HEK293 (cell line): ENCODE measurements at regions not wholly inside any gene's neighbourhood (a gene's known extent, or its start where the extent isn't known, plus 50 kb on each side); places are given as distances from the start of the nearest gene placed in this dataset.

Experiments
- CTCF ChIA-PET: fragments of 350-600 bp; formaldehyde crosslinking; extraction: SDS; loops from one replicate; lab custom pipeline; 2021; ENCODE audit warnings: antibody characterized with exemption; lab: Yijun Ruan, JAX
- POLR2A ChIA-PET: fragments of 300-600 bp; formaldehyde crosslinking; extraction: SDS; loops from one replicate; lab custom pipeline; 2020; ENCODE audit warnings: antibody characterized with exemption, inconsistent platforms; lab: Yijun Ruan, JAX
- H3K27ac ChIP-seq: fragments of 200-500 bp; sonication (Bioruptor generic); 2 replicates; pipeline ENCODE4 v1.5.1; 2014; ENCODE audit warnings: low read depth, low read length, control low read depth, inconsistent platforms; ENCODE audit errors: extremely low read depth
- H3K36me3 ChIP-seq, 2 experiments: fragments of 200-500 bp in 1 of 2; sonication (Bioruptor generic) in 1 of 2; 1 replicate in 1 of 2; 2 replicates in 1 of 2; pipeline ENCODE4 v1.5.1; 2014 to 2017; ENCODE audit warnings: inconsistent platforms in 2 of 2, low read length in 2 of 2; ENCODE audit not compliant: control insufficient read depth in 2 of 2, insufficient read depth in 1 of 2
- H3K4me1 ChIP-seq: fragments of 200-500 bp; sonication (Bioruptor generic); 2 replicates; pipeline ENCODE4 v1.5.1; 2014; ENCODE audit warnings: mild to moderate bottlenecking, low read length, inconsistent platforms; ENCODE audit not compliant: control insufficient read depth, insufficient read depth
- H3K4me3 ChIP-seq: 2 replicates; pipeline ENCODE4 v1.5.1; 2011; ENCODE audit warnings: low read depth, mild to moderate bottlenecking, control low read depth, low read length, moderate library complexity
- H3K9me3 ChIP-seq: fragments of 200-500 bp; sonication (Bioruptor generic); 2 replicates; pipeline ENCODE4 v1.5.1; 2014; ENCODE audit warnings: low read depth, low read length, inconsistent platforms; ENCODE audit not compliant: control insufficient read depth, insufficient read depth
- BCL6B ChIP-seq: fragments of 450-650 bp; formaldehyde crosslinking; IDR thresholded peaks from 2 replicates; pipeline ENCODE4 v1.5.1; 2017; ENCODE audit warnings: missing biosample characterization, missing genetic modification characterization
- CTCF ChIP-seq: fragments of 450-650 bp; formaldehyde crosslinking; IDR thresholded peaks from 2 replicates; pipeline ENCODE4 v1.5.1; 2016; ENCODE audit warnings: missing biosample characterization, missing genetic modification characterization
- RBAK ChIP-seq: fragments of 450-650 bp; formaldehyde crosslinking; IDR thresholded peaks from 2 replicates; pipeline ENCODE4 v1.5.1; 2016; ENCODE audit warnings: missing biosample characterization, missing genetic modification characterization
- SALL2 ChIP-seq: fragments of 450-650 bp; formaldehyde crosslinking; IDR thresholded peaks from 2 replicates; pipeline ENCODE4 v1.5.0; 2017; ENCODE audit warnings: missing biosample characterization, mild to moderate bottlenecking, missing genetic modification characterization, borderline replicate concordance
- SCRT2 ChIP-seq: fragments of 450-650 bp; formaldehyde crosslinking; IDR thresholded peaks from 2 replicates; pipeline ENCODE4 v1.5.1; 2016; ENCODE audit warnings: missing biosample characterization, missing genetic modification characterization
- SP3 ChIP-seq: fragments of 450-650 bp; formaldehyde crosslinking; IDR thresholded peaks from 2 replicates; pipeline ENCODE4 v1.5.1; 2016; ENCODE audit warnings: missing biosample characterization, missing genetic modification characterization
- ZBTB7A ChIP-seq: fragments of 450-650 bp; formaldehyde crosslinking; IDR thresholded peaks from 2 replicates; pipeline ENCODE4 v1.5.1; 2016; ENCODE audit warnings: low read depth, missing biosample characterization, missing genetic modification characterization
- ZEB2 ChIP-seq: fragments of 450-650 bp; formaldehyde crosslinking; IDR thresholded peaks from 2 replicates; pipeline ENCODE4 v1.5.1; 2016; ENCODE audit warnings: missing biosample characterization, missing genetic modification characterization
- ZNF133 ChIP-seq: fragments of 450-650 bp; formaldehyde crosslinking; IDR thresholded peaks from 2 replicates; pipeline ENCODE4 v1.5.1; 2016; ENCODE audit warnings: missing biosample characterization, missing genetic modification characterization
- ZNF140 ChIP-seq: fragments of 450-650 bp; formaldehyde crosslinking; IDR thresholded peaks from 2 replicates; pipeline ENCODE4 v1.5.1; 2016; ENCODE audit warnings: missing biosample characterization, missing genetic modification characterization
- ZNF16 ChIP-seq: fragments of 450-650 bp; formaldehyde crosslinking; IDR thresholded peaks from 2 replicates; pipeline ENCODE4 v1.5.1; 2016; ENCODE audit warnings: low read depth, missing biosample characterization, missing genetic modification characterization
- ZNF366 ChIP-seq: fragments of 450-650 bp; formaldehyde crosslinking; conservative IDR thresholded peaks from 2 replicates; pipeline ENCODE4 v1.5.1; 2016; ENCODE audit warnings: missing biosample characterization, missing genetic modification characterization
- ZNF404 ChIP-seq: fragments of 450-650 bp; formaldehyde crosslinking; IDR thresholded peaks from 2 replicates; pipeline ENCODE4 v1.5.1; 2017; ENCODE audit warnings: missing biosample characterization, missing genetic modification characterization
- ZNF426 ChIP-seq: fragments of 450-650 bp; formaldehyde crosslinking; IDR thresholded peaks from 2 replicates; pipeline ENCODE4 v1.5.1; 2017; ENCODE audit warnings: missing biosample characterization, missing genetic modification characterization, mild to moderate bottlenecking, inconsistent platforms, moderate library complexity
- ZNF488 ChIP-seq: fragments of 450-650 bp; formaldehyde crosslinking; IDR thresholded peaks from 2 replicates; pipeline ENCODE4 v1.5.1; 2016; ENCODE audit warnings: missing biosample characterization, missing genetic modification characterization
- ZNF571 ChIP-seq: fragments of 450-650 bp; formaldehyde crosslinking; IDR thresholded peaks from 2 replicates; pipeline ENCODE4 v1.5.0; 2017; ENCODE audit warnings: missing biosample characterization, missing genetic modification characterization
- ZNF596 ChIP-seq: fragments of 450-650 bp; IDR thresholded peaks from 2 replicates; pipeline ENCODE4 v1.5.0; 2018; ENCODE audit warnings: missing biosample characterization, mild to moderate bottlenecking, missing genetic modification characterization, moderate library complexity
- ZNF621 ChIP-seq: fragments of 450-650 bp; formaldehyde crosslinking; IDR thresholded peaks from 2 replicates; pipeline ENCODE4 v1.5.1; 2017; ENCODE audit warnings: missing biosample characterization, missing genetic modification characterization
- ZNF645 ChIP-seq: fragments of 450-650 bp; formaldehyde crosslinking; IDR thresholded peaks from 2 replicates; pipeline ENCODE4; 2016; ENCODE audit warnings: missing biosample characterization, missing genetic modification characterization
- ZNF677 ChIP-seq: fragments of 450-650 bp; IDR thresholded peaks from 2 replicates; pipeline ENCODE4 v1.5.0; 2018; ENCODE audit warnings: missing biosample characterization, mild to moderate bottlenecking, missing genetic modification characterization, moderate library complexity
- ZNF707 ChIP-seq: fragments of 450-650 bp; formaldehyde crosslinking; IDR thresholded peaks from 2 replicates; pipeline ENCODE4 v1.5.1; 2016; ENCODE audit warnings: missing biosample characterization, missing genetic modification characterization
- ZNF785 ChIP-seq: fragments of 450-650 bp; formaldehyde crosslinking; IDR thresholded peaks from 2 replicates; pipeline ENCODE4 v1.5.1; 2016; ENCODE audit warnings: missing biosample characterization, missing genetic modification characterization
- TF ChIP-seq, protein P1 (sequence below): fragments of 450-650 bp; formaldehyde crosslinking; IDR thresholded peaks from 2 replicates; pipeline ENCODE4 v1.5.1; 2016; ENCODE audit warnings: missing biosample characterization, missing genetic modification characterization

DNA sequence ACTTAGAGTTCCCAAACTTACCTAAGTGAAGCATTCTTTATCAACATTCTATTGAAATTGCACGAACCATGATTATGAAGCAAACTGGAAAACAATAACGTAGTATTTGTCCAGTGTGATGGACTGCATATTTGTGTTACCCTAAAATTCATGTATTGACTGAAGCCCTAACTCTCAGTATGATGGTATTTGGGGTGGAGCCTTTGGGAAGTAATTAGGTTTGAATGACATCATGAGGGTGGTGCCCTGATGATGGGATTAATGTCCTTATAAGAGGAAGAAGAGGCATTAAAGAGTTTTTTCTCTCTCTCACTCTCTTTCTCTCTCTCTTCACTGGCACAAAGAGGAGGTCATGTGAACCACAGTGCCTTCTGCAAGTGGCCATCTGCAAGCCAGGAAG is 365.4 kb upstream of the PTGER4 start:
- ChIA-PET CTCF (no interaction called here), POLR2A (no interaction called here)
- H3K9me3 ChIP-seq: no peaks in the 10 kb centered on the region
- no peaks in the 10 kb centered on the region for H3K36me3 ChIP-seq
- no peak overlapping the region for H3K4me3 ChIP-seq
- no peak for TF ChIP-seq RBAK (tag by site-specific recombination)
- no peak for TF ChIP-seq ZNF596
- TF ChIP-seq, protein P1, sequence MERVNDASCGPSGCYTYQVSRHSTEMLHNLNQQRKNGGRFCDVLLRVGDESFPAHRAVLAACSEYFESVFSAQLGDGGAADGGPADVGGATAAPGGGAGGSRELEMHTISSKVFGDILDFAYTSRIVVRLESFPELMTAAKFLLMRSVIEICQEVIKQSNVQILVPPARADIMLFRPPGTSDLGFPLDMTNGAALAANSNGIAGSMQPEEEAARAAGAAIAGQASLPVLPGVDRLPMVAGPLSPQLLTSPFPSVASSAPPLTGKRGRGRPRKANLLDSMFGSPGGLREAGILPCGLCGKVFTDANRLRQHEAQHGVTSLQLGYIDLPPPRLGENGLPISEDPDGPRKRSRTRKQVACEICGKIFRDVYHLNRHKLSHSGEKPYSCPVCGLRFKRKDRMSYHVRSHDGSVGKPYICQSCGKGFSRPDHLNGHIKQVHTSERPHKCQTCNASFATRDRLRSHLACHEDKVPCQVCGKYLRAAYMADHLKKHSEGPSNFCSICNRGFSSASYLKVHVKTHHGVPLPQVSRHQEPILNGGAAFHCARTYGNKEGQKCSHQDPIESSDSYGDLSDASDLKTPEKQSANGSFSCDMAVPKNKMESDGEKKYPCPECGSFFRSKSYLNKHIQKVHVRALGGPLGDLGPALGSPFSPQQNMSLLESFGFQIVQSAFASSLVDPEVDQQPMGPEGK (tag by site-specific recombination): no peak
- no peak for TF ChIP-seq ZNF645 (tag by site-specific recombination)
- no peak for TF ChIP-seq SALL2
- TF ChIP-seq ZNF133: no peak
- no peaks in the 10 kb centered on the region for H3K4me1 ChIP-seq
- no peak overlapping the region for H3K27ac ChIP-seq

DNA sequence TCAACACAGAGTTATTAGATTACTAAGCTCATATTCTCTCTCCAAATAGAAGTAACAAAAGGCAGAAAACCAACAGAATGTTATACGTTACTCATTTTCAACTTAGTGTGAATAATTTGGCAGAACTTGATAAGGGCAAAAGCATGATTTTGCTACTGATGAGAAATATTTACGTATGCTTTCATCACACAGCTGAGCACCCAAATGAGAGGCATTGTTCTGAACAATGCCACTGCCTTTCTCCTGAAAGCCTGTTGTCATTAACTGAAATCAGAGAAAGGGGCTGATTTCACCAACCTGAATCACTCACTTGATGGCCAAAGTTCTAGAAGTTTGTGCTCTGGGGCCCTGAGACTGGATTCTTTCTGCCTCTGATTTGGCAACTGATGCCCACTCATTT is 367.5 kb upstream of the PTGER4 start:
- Histone ChIP-seq H3K4me3 (no peak overlapping the region), H3K9me3 (no peaks in the 10 kb centered on the region), H3K36me3 (no peaks in the 10 kb centered on the region), H3K27ac (no peak overlapping the region), H3K4me1 (no peaks in the 10 kb centered on the region)
- POLR2A ChIA-PET: no interaction called here
- TF ChIP-seq ZEB2 (tag by site-specific recombination) (no peak), CTCF (no peak), ZNF785 (no peak), BCL6B (tag by site-specific recombination) (no peak), ZNF571 (tag by site-specific recombination) (no peak), ZNF488 (tag by site-specific recombination) (no peak), ZBTB7A (tag by site-specific recombination) (no peak)
- CTCF ChIA-PET: no interaction called here

- CTCF ChIA-PET: interaction anchor here (1.6 kb wide), 1 partner anchor 9 kb away, joined by 4 read pairs; no protein-coding TSS in a partner anchor
- POLR2A ChIA-PET: no interaction called here
- no peaks in the 10 kb centered on the region for H3K4me1 ChIP-seq
- no peaks in the 10 kb centered on the region for H3K36me3 ChIP-seq
- H3K27ac ChIP-seq: no peak overlapping the region
- H3K4me3 ChIP-seq: no peak overlapping the region
- no peaks in the 10 kb centered on the region for H3K9me3 ChIP-seq
- TF ChIP-seq ZNF16 (tag by site-specific recombination): no peak
- TF ChIP-seq ZNF404 (tag by site-specific recombination): no peak
- TF ChIP-seq CTCF: no peak
- no peak for TF ChIP-seq SP3
- no peak for TF ChIP-seq ZNF621 (tag by site-specific recombination)
- TF ChIP-seq ZNF366 (tag by site-specific recombination): no peak
- no peak for TF ChIP-seq ZNF645 (tag by site-specific recombination)
- no peak for TF ChIP-seq ZNF426 (tag by site-specific recombination)
- no peak for TF ChIP-seq ZNF140 (tag by site-specific recombination)
- no peak for TF ChIP-seq SCRT2 (tag by site-specific recombination)
- no peak for TF ChIP-seq ZNF677 (tag by site-specific recombination)
- no peak for TF ChIP-seq ZNF707 (tag by site-specific recombination)
Measured at GRCh38 chr5:40309851-40310250, 369.9 kb upstream of the PTGER4 start.
